GM18520 (cell line): ENCODE measurements at regions not wholly inside any gene's neighbourhood (a gene's known extent, or its start where the extent isn't known, plus 50 kb on each side); places are given as distances from the start of the nearest gene placed in this dataset.
"Not testable (repeated sequence)": the region's sequence is repeated elsewhere in the genome, so short reads cannot be mapped to it uniquely, and the experiment has no call there.

Experiments
- ATAC-seq: cut with Tn5 transposase; IDR thresholded peaks from one replicate; pipeline ENCODE4 v1.9.1; 2021; ENCODE audit not compliant: unreplicated experiment

DNA sequence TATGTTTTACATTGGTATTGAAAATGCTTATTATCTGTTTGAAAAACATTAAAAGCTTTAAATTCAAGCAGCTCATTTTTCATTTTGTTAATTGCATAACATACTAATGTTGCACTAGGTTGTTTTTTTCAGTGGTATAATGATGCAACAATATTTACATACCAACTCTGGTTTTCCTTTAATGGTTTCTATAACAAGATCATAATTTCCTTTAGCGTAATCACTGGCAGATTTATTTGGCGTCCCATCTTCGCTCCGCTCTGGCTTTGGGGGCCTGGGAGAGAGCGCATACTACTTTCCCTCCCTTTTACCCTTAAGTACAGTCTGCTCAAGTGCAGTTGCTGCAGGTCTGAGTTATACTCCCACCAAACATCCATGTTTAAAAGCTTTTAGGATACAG is 574.1 kb downstream of the PRKD1 start:
- no peak for ATAC-seq

DNA sequence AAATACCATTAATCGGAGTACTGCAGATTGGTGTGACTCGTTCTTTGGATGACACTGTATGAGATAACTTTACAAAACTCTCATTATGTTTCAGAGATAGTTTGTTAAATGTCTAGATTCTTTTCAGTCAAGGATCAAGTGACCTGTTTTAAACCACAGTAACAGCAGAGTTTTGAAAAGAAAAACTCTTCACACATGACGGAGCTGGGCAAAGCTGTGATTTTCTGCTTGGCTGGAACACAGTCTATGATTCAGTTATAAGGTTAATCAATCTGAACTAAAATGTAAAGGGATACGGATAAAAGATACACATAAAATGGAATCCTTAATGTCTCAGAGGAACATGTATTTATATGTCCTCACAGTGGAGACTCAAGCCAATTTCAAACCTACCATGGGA is 573.2 kb downstream of the PRKD1 start:
- ATAC-seq: no peak

DNA sequence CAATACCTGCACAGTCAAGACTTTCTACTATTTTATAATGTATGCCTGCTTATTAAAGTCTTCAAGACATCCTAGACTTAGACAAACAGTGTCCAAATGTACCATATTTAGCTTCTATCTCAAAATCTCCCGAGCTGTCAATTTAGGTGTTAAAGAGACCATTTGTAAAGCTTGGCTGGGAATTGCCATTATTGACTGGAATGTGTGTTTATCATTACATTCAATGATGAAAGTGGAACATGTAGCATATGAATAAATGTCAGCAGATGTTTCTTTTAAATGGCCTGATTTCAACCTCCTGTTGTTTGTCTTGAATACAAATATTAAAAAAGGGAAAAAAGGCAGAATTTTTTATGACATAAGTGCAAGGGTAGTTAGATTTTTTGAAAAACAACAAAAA is 572.3 kb downstream of the PRKD1 start:
- ATAC-seq: no peak

DNA sequence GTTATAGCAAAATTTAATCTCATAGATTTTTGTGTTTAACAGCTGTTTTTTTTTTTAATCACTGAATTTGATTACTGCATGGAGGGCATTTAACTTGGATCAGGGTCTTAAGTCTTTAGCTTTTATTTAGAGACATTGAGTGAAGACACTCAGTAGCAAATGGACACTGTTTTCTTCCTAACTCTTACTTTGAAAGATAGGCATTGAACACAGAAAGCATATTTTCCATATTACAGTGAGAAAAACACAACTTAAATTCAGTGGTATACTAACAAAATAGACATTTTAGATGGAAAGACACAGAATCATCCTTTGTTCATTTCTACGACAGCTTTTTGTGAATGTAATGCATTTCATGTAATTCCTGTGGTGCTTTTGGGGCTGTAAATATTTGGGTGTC is 571.8 kb downstream of the PRKD1 start:
- ATAC-seq: no peak

DNA sequence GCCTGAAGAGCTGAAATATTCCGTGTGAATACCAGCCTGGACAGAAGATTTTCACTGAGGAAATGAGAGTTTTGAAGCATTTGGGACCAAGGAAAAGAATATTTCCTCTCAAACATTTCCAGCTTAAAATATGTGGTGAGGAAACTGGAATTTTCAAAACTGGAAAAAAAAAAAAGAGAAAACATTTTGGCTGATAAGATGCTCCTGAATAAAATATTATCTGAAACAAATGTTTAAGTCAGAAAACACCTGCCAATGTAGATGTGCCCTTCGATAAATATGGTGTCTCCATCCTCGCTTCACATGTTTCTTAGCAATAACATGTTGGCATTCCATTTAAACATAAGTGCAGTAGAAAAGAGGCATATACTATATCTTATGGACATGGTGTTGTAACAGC is 567.0 kb downstream of the PRKD1 start:
- no peak for ATAC-seq

DNA sequence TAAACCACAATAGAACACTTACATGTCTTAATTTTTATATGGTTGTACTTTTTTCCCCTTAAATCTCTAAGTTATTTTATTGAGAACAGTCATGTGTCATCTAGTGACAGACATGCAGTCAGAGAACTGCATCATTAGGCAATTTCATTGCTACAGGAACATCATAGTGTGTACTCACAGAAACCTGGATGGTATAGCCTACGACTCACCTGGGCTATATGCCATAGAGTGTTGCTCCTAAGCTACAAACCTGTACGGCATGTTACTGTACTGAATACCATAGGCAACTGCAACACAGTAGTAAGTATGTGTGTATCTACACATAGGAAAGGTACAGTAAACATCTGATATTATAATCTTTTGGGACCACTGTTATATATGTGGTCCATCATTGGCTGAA is 557.6 kb downstream of the PRKD1 start:
- no peak for ATAC-seq

DNA sequence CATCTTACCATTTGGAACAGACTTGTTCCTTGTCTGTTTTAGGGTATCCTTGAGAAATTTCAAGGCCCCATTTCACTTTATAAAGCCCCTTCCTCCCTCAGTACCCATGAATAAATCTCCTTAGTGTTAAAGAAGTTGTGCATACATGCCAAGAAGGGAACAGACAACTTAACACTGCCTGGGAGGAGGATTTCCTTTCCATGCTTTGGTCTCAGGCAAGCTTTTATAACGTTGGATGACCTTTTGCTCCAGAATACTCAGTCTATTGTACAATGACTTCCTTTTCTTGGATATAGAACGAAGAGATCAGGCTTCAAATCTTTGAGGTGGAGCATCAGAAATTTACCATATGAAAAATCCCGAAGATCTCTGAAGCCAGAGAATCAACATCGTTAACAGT is 551.4 kb downstream of the PRKD1 start:
- ATAC-seq: no peak

DNA sequence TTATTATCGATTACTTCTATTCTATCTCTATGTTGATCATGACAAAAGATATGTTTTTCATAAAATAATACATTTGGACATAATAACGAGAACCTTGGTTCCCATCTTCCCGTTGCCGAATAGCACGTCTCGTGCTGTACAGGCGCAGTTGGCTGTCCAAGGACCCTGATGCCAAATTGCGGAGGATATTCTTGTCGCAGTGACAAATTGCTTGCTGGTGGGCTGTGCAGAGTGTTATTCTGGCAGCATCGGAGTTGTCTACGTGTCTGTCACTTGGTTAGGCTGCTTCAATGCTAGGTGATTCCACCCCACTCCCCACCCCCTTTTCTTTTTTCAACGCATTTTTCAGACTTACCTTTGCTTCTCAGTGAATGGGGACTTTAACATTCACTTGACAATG is 546.8 kb downstream of the PRKD1 start:
- no peak for ATAC-seq

DNA sequence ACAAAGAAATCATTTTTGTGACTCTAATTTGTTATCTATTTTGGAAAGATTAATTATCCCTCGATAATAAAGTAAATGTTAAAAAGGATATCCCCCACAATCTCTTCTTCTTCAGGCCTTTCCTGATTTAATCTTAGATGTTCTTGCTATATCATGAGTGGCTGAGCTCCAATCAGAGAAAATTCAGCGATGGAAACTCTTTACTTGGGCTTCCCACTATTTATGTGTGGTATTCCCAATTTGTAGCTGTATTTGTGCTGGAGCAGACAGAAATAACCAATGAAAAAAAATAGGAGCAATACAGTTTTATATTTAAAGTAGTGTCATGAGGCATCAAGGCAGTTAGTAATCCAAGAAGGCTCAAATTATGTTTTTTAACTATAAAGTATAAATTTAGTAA is 539.1 kb downstream of the PRKD1 start:
- ATAC-seq: no peak

DNA sequence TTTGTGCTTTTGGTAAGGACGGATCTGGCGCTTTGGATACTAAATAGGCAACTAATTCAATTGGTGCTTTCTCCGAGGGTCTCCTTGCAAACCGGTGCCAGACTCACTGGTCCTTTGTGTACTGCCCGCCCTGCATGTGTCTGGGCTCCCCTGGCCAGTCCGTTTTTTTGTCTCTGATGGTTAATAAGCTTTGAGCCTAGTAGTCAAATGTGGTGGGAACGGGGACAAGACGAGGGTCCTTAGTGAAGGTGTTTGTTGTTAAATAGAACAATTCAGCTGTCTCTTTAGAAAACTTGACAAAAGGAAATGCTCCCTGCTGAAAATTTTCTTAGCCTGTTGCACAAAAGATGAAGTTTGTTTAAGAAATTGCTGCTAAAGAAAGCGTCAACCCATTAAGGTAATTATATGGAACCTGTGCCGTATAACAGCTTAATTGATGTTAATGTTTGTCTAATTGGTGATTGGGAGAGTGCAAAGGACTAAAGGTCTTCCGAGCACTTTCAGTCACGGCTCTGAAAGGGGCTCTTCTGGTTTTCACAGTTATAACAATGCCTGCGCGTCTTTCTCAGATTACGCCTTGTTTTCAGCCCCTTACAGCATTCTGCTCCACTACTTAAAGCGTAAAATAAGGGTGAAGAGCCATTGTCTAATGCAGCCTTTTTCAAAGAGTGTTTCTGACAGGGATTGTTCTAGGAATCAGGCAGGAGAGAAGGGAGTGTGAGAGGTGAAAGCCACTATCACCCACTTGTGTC is 537.4 kb downstream of the PRKD1 start:
- ATAC-seq: no peak

DNA sequence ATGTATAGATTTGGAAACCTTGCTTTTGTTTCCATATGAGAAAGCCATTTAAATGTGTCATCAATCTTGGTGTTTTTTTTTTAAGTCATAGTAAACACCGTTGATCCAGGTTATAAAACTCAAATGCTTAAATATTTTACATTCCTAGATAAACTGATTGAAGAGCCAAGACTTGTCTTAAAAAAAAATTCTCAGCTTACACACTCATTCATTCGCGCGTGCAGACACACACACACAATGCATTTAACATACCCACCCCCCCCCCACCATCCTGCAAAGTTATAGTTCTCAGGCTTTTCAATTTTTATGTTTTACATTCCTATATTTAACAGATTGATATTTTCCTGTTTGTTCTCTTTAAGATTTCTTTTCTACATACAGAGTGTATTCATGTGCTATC is 536.4 kb downstream of the PRKD1 start:
- ATAC-seq: no peak

DNA sequence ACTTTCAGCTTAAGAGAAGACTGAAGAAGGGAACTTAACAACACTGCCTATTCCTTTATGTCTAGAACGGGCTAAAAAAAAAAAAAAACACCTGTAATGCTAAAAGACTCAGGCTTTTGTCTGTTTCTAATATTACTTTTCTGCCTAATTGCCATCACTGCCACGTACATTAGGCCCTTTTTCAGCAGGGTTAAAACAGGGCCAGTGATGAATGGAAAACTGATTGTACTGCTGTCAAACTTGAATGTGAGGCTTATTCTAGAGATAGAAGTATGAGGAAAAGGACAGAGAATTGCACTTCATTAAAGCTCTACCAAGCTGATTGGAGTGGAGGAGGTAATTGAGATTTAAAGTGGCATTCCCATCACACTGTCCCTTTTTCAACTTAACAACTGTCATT is 535.8 kb downstream of the PRKD1 start:
- ATAC-seq: no peak

DNA sequence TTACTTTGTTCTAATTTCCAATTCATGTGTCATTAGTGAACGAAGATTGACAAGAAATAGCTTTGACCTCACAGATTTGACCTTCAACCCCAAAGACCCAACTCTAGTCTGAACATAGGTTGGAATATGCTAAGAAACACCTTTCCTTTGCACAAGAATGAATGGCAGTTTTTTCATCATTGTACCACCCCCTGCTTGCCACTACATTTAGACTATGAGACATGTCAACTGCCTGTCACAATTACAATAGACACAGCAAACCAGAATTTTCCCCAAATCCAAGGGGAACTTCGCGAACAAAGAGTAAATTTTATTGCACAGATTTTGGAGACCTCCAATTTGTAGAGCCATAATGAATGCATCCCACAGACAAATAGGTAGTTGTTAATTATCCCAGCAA is 535.4 kb downstream of the PRKD1 start:
- ATAC-seq: no peak

DNA sequence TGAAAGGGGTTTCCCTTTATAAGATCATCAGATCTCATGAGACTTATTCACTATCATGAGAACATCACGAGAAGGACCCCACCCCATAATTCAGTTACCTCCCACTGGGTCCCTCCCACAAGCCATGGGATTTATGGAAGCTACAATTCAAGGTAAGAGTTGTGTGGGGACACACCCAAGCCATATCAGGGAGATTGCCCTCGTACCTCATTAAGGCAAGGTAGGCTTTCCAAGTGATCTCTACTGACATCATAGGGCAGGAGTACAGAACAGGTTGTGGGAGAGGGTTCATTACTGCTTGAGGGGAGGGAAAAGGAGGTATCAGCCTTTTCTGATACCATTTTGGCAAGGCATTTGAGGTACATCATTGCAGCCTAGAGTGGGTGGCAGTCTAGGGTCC is 524.6 kb downstream of the PRKD1 start:
- ATAC-seq: no peak

DNA sequence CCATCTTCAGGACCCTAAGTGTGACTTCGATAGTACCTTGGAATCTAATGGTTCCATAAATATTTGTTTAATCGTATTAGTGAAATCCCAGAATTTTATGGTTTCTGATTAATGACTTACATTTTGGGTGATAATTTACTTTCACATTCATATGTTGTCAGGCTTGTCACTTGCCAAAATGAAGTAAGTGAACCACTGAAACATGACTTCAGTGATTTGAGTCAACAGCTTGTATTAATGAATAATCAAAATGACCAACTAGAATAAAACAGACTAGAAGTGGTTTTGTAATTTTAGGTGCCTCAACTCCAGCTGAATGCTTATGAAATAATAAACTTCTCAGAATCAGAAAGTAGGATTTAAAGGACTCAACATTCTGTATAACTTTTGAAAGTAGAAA is 517.1 kb downstream of the PRKD1 start:
- no peak for ATAC-seq

DNA sequence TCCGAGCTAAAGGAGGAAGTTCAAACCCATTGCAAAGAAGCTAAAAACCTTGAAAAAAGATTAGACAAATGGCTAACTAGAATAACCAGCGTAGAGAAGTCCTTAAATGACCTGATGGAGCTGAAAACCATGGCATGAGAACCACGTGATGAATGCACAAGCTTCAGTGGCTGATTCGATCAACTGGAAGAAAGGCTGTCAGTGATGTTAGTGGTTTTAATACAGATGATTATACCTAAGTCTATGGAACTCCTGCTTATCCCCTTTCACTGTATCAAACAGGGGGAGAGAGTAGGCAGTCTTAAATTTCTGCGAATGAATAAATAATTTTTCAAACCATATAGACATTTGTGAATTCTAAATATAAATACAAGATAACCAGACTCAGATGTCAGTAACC is 512.7 kb downstream of the PRKD1 start:
- not testable (repeated sequence) for ATAC-seq

DNA sequence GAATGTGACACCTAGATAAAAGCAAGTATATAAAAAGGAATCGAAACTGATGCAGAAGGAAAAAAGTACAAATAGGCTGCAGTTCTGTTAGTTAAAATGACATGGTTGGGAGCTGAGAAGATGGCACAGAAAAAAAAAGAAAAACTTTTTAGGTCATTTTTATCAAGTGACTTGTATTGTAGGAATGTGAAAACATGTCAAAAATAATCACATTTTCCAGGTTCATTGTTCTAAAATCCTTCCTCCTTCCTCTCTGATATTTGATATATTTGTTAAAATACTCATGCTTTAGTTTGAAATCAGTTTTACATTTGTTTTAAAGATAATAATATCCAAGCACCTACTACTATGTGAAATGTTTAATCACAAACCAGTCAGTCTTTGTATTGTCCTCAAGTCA is 507.9 kb downstream of the PRKD1 start:
- ATAC-seq: no peak

DNA sequence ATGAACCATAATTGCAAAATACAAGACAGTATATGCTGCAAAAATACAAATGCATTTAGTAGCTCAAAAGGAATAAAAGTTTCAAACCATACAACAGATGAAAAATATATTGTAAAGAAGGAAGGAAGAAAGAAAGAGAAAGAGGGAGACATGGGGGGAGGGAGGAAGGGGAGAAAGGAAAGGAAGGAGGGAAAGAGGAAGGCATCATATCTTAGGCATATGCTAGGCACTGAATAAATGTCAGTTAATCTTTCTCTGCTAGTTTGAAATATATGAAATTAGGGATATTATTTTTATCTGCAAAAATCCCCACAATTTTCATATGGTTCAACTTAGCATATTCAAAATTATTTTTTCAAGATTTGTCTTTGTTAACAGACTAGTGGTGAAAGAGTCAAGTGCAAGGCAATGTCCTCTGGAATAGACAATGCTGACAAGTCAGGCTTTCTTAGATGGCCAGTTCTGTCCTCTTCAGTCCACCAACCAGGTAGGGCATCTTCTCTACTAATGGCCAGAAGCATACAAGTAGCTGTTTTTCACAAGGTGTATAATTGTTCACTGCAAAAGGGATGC is 506.4 kb downstream of the PRKD1 start:
- ATAC-seq: no peak

DNA sequence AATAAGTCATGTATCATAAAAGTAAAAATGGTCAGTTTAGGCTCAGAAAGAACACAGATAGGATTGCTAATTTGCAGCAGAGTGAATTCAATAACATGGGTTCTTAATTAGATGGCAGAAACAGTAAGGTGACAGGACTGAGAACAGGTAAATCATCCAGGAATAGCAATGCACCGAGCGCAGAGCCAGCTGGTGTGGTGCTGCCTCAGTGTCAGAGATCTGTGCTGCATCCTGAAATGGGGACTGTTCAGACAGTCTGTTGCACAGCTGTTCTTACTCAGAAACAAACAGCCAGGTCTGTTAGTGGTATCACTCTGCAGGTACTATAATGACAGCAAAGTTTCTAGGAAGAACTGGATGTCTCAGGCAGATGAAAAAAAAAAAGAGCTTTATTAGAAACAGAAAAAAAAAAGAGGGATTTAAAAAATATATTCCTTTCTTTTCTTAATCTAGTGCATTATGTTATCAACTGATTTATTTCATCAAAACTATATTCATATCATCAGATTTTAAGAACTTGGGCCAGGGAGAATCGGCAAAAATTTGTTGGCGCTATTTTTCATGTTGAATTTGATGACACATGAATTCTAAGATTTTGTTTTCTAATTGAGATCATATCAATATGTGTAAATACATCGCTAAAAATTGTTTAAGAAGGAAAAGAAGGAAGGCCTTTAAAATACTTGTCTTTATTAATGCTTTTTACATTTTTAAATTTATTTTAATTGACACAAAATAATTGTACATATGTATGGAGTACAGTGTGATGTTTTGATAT is 501.8 kb downstream of the PRKD1 start:
- ATAC-seq: no peak

DNA sequence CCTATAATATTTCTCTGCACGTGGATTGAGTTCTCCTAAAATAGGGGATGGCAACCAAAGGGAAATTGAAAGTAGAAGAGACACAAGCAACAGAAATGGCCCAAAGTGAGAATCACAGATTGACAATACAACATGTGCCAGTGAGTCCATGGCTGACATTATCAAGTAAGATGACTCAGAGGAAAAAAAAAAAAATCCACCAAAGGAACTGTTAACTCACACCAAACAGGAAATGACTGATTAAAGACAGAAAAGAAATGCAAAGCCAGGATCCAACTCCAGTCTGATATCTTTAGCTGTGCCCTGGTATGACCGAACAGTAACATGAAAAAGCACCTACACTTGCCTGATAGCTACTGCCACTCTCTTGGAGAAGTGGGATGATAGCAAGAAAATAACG is 485.0 kb downstream of the PRKD1 start:
- no peak for ATAC-seq

DNA sequence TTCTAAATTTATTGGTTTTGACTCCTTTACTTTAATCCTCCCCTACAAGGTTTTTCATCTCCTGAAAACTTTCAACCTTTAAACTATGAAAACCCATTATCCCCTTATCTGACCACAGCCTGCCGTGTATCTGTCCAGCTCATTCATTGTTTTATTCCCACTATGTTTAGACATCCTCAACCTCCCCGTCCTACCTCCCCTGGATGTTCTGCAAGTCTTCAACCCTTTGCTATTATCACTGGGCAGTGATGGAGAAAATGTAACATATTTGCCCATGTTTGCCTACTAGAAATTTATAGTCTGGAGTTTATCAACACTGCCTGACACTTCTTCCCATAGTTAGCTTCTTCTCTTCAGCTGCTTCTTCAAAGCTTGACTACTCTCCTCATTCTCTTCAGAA is 483.4 kb downstream of the PRKD1 start:
- no peak for ATAC-seq

DNA sequence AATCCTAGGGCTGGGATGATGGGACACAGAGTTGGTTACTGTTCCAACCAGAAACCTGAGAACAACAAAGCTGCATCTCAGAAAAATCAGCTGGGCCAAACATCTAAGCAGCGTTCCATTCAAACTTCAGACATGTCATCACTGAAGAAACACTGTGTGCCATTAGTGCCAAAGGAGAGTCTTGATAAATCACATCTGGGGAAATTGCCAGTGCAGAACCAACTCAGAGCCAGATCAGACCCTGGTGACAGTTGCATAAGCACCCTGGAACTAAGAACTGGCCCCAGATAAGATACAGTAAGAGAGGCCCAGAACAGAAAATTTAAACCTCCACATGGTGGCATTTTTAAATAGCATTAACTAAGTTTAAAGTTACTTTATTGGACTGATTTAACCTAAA is 482.8 kb downstream of the PRKD1 start:
- ATAC-seq: no peak
